Esophagus squamous epithelium (tissue), 4 donors: ENCODE measurements at regions not wholly inside any gene's neighbourhood (a gene's known extent, or its start where the extent isn't known, plus 50 kb on each side); places are given as distances from the start of the nearest gene placed in this dataset.

Experiments used
- POLR2A ChIP-seq, 4 donors: fragments of 450-650 bp; IDR thresholded peaks; one replicate each; pipeline ENCODE4 v1.6.1; 2017; ENCODE audit warnings: antibody characterized with exemption in 4 of 4, mild to moderate bottlenecking in 4 of 4, moderate library complexity in 3 of 4
- TF ChIP-seq, protein P1 (sequence below), 6 experiments: fragments of 450-650 bp in 4 of 6; fragments of 200-600 bp in 2 of 6; sonication (generic) in 2 of 6; IDR thresholded peaks; one replicate each; pipeline ENCODE4 v1.5.1; 2016 to 2019; ENCODE audit warnings: antibody characterized with exemption in 6 of 6, mild to moderate bottlenecking in 4 of 6, moderate library complexity in 4 of 6

DNA sequence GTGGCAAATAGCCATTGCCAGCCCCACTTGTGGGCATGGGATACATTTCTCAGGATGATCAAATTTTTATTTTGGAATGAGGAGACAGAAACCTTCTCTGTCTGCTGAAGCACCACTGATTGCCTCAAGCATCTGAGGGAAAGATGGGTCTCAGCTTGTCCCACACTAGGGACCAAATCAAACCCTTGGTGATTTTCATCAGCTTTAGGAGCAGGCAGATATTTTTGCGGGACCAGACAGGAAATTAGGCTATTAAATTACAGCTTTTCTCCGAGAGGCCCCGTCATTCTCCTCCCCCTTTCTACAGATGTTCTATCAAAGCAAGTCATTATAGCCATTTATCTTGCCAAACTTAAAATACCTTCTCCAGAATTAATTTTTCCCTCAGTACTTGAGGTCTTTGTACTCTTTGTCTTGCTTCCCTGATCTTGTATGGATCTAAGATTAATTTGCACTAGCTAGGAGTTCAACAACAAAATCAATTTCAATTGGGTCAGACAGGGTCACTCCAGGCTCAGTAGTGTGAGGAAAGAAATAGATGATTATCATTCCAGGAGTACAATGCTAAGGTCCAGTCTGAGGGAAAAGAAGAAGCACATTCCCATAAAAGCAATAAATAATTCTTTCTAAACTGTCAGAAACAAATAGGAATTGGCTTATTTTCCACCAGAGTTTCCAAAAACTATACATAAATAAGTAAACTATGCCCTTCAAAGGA, 818.1 kb upstream of the SOX11 start:
- TF ChIP-seq, protein P1, sequence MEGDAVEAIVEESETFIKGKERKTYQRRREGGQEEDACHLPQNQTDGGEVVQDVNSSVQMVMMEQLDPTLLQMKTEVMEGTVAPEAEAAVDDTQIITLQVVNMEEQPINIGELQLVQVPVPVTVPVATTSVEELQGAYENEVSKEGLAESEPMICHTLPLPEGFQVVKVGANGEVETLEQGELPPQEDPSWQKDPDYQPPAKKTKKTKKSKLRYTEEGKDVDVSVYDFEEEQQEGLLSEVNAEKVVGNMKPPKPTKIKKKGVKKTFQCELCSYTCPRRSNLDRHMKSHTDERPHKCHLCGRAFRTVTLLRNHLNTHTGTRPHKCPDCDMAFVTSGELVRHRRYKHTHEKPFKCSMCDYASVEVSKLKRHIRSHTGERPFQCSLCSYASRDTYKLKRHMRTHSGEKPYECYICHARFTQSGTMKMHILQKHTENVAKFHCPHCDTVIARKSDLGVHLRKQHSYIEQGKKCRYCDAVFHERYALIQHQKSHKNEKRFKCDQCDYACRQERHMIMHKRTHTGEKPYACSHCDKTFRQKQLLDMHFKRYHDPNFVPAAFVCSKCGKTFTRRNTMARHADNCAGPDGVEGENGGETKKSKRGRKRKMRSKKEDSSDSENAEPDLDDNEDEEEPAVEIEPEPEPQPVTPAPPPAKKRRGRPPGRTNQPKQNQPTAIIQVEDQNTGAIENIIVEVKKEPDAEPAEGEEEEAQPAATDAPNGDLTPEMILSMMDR (IDR thresholded peaks at IDR 0.05), result no peak
- no peak for TF ChIP-seq POLR2A (IDR thresholded peaks at IDR 0.05)
